MM.1S (cell line): ENCODE measurements at regions not wholly inside any gene's neighbourhood (a gene's known extent, or its start where the extent isn't known, plus 50 kb on each side); places are given as distances from the start of the nearest gene placed in this dataset.

Source experiments
- DNase-seq: peaks from one replicate; pipeline ENCODE4 v3.0.0-alpha.2; 2015
- H2AFZ ChIP-seq: fragments of 300-600 bp; sonication (generic); 2 replicates; pipeline ENCODE4 v1.6.0; 2016; ENCODE audit warnings: antibody characterized with exemption, low read length
- H3F3A ChIP-seq: fragments of 300-600 bp; sonication (generic); 2 replicates; pipeline ENCODE4 v1.6.1; 2016; ENCODE audit warnings: mild to moderate bottlenecking, antibody characterized with exemption, low read length, moderate library complexity, mixed read lengths; ENCODE audit not compliant: insufficient read depth
- H3K27ac ChIP-seq: fragments of 300-600 bp; sonication (generic); 2 replicates; pipeline ENCODE4 v1.5.1; 2016; ENCODE audit warnings: mild to moderate bottlenecking, low read length
- H3K27me3 ChIP-seq: fragments of 300-600 bp; sonication (generic); replicated peaks from 2 replicates; pipeline ENCODE4 v1.6.0; 2016; ENCODE audit warnings: low read length; ENCODE audit not compliant: insufficient read depth
- H3K36me3 ChIP-seq: fragments of 300-600 bp; sonication (generic); replicated peaks from 2 replicates; pipeline ENCODE4 v1.6.1; 2016; ENCODE audit warnings: mild to moderate bottlenecking, low read length, mixed read lengths; ENCODE audit not compliant: insufficient read depth
- H3K4me1 ChIP-seq: fragments of 300-600 bp; sonication (generic); 2 replicates; pipeline ENCODE4 v1.6.1; 2016; ENCODE audit warnings: low read length, mixed read lengths
- H3K4me2 ChIP-seq: fragments of 300-600 bp; sonication (generic); 2 replicates; pipeline ENCODE4 v1.6.0; 2016; ENCODE audit warnings: low read depth, low read length
- H3K4me3 ChIP-seq: fragments of 300-600 bp; sonication (generic); 2 replicates; pipeline ENCODE4 v1.5.1; 2016; ENCODE audit warnings: low read length, mixed read lengths
- H3K79me2 ChIP-seq: fragments of 300-600 bp; sonication (generic); 2 replicates; pipeline ENCODE4 v1.6.1; 2016; ENCODE audit warnings: mixed run types, low read length, mixed read lengths
- H3K9ac ChIP-seq: fragments of 300-600 bp; sonication (generic); 2 replicates; pipeline ENCODE4 v1.6.1; 2016; ENCODE audit warnings: low read length, mixed read lengths
- H3K9me2 ChIP-seq: fragments of 300-600 bp; sonication (generic); replicated peaks from 2 replicates; pipeline ENCODE4 v1.6.1; 2016; ENCODE audit warnings: mild to moderate bottlenecking, low read length, mixed read lengths; ENCODE audit not compliant: insufficient read depth
- H3K9me3 ChIP-seq: fragments of 300-600 bp; sonication (generic); replicated peaks from 2 replicates; pipeline ENCODE4 v1.6.1; 2016; ENCODE audit warnings: mild to moderate bottlenecking, low read length, mixed read lengths; ENCODE audit not compliant: insufficient read depth
- H4K20me1 ChIP-seq: fragments of 300-600 bp; sonication (generic); 2 replicates; pipeline ENCODE4 v1.6.1; 2016; ENCODE audit warnings: mild to moderate bottlenecking, low read length, moderate library complexity, mixed read lengths; ENCODE audit not compliant: insufficient read depth
- EZH2 ChIP-seq: fragments of 300-600 bp; sonication (generic); optimal IDR thresholded peaks from 2 replicates; pipeline ENCODE3; 2017; ENCODE audit warnings: low read depth, mild to moderate bottlenecking, antibody characterized with exemption, low read length, mixed read lengths
- EZH2phosphoT487 ChIP-seq: fragments of 300-600 bp; sonication (generic); IDR thresholded peaks from 2 replicates; pipeline ENCODE4 v1.6.1; 2018; ENCODE audit warnings: antibody characterized with exemption, low read length
- TF ChIP-seq, protein P1 (sequence below): fragments of 300-600 bp; sonication (generic); IDR thresholded peaks from 2 replicates; pipeline ENCODE4 v1.5.1; 2016; ENCODE audit warnings: antibody characterized with exemption, low read length, mixed read lengths

DNA sequence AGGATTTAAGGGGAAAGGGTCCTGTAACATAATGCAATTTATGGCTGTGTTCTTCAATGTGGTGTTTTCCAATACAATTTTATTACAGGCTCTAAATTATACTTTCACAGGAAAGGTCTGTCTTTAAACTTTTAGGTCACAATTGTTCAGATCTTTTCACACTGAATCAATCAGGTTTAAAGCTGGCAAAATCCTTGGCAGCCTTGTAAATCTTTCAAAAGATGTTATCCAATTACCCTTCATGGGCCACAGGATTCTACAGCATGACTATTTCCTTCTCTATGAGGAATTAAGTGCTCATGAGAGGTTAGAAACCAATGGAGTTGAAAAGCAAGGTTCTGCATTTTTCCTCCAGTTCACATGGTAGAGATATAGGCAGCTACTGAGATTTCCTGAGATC is 211.5 kb upstream of the MIR17HG start:
- H3K36me3 ChIP-seq: no peaks in the 10 kb centered on the region
- TF ChIP-seq, protein P1, sequence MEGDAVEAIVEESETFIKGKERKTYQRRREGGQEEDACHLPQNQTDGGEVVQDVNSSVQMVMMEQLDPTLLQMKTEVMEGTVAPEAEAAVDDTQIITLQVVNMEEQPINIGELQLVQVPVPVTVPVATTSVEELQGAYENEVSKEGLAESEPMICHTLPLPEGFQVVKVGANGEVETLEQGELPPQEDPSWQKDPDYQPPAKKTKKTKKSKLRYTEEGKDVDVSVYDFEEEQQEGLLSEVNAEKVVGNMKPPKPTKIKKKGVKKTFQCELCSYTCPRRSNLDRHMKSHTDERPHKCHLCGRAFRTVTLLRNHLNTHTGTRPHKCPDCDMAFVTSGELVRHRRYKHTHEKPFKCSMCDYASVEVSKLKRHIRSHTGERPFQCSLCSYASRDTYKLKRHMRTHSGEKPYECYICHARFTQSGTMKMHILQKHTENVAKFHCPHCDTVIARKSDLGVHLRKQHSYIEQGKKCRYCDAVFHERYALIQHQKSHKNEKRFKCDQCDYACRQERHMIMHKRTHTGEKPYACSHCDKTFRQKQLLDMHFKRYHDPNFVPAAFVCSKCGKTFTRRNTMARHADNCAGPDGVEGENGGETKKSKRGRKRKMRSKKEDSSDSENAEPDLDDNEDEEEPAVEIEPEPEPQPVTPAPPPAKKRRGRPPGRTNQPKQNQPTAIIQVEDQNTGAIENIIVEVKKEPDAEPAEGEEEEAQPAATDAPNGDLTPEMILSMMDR: no peak
- TF ChIP-seq EZH2 (no peak), EZH2phosphoT487 (no peak)
- H3F3A ChIP-seq: no peaks in the 10 kb centered on the region
- no peak overlapping the region for H3K4me3 ChIP-seq
- no peaks in the 10 kb centered on the region for H3K9me3 ChIP-seq
- no peak overlapping the region for H3K4me2 ChIP-seq
- H3K27ac ChIP-seq: no peak overlapping the region
- no peaks in the 10 kb centered on the region for H3K4me1 ChIP-seq
- H3K27me3 ChIP-seq: no peaks in the 10 kb centered on the region
- DNase-seq: no peak
- no peaks in the 10 kb centered on the region for H3K9me2 ChIP-seq
- H2AFZ ChIP-seq: no peak overlapping the region
- H3K9ac ChIP-seq: no peak overlapping the region
- no peaks in the 10 kb centered on the region for H3K79me2 ChIP-seq
- H4K20me1 ChIP-seq: no peaks in the 10 kb centered on the region

DNA sequence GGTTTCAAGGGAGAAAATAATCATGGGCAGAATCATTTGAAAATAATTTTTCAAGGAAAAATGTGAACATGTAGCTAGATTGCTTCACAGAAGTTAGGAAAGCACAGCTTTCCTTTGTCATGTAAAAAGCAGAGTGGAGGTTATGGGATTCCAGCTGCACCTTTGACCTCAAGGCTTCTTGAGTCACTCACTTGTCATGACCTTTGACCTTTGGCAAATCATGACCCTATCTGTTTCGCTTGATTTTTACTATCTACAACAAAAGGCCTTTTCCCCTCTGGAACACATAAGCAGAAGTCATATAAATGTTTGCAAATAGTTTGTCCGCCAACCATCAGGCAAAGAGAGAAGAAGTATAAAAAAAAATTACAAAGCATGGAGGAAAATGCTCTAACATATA is 210.7 kb upstream of the MIR17HG start:
- no peaks in the 10 kb centered on the region for H3K36me3 ChIP-seq
- H3K27ac ChIP-seq: no peak overlapping the region
- H3K27me3 ChIP-seq: no peaks in the 10 kb centered on the region
- H4K20me1 ChIP-seq: no peaks in the 10 kb centered on the region
- H3K4me3 ChIP-seq: no peak overlapping the region
- H3K9me3 ChIP-seq: no peaks in the 10 kb centered on the region
- TF ChIP-seq, protein P1: no peak
- TF ChIP-seq EZH2 (no peak), EZH2phosphoT487 (no peak)
- no peaks in the 10 kb centered on the region for H3K4me1 ChIP-seq
- no peak overlapping the region for H3K4me2 ChIP-seq
- H3K79me2 ChIP-seq: no peaks in the 10 kb centered on the region
- H3K9me2 ChIP-seq: no peaks in the 10 kb centered on the region
- no peak overlapping the region for H3K9ac ChIP-seq
- no peak overlapping the region for H2AFZ ChIP-seq
- DNase-seq: no peak
- no peaks in the 10 kb centered on the region for H3F3A ChIP-seq

DNA sequence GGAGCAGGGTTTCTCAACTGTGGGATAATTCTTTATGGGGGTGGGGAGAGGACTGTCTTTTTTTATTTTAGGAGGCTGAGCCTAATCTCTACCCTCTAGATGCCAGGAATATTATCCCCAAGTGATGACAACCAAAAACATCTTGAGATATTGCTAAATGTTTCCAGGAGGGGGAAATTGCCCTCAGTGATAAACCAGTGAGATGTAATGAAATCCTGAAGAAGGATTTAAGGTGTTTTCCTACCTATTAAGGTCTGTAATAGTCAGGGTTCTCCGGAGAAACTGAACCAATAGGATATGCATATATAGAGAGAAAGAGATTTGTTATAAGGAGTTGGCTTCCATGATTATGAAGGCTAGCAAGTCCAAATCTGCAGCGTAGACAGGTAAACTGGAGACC is 208.3 kb upstream of the MIR17HG start:
- no peaks in the 10 kb centered on the region for H3K27me3 ChIP-seq
- H3K4me3 ChIP-seq: no peak overlapping the region
- H3K9me2 ChIP-seq: no peaks in the 10 kb centered on the region
- no peaks in the 10 kb centered on the region for H3K9me3 ChIP-seq
- no peak for DNase-seq
- no peaks in the 10 kb centered on the region for H3K4me1 ChIP-seq
- no peak overlapping the region for H3K4me2 ChIP-seq
- H3K79me2 ChIP-seq: no peaks in the 10 kb centered on the region
- H3K27ac ChIP-seq: no peak overlapping the region
- H2AFZ ChIP-seq: no peak overlapping the region
- H3F3A ChIP-seq: no peaks in the 10 kb centered on the region
- H4K20me1 ChIP-seq: no peaks in the 10 kb centered on the region
- H3K36me3 ChIP-seq: no peaks in the 10 kb centered on the region
- no peak overlapping the region for H3K9ac ChIP-seq
- no peak for TF ChIP-seq EZH2phosphoT487
- TF ChIP-seq EZH2: no peak
- TF ChIP-seq, protein P1: no peak
